H1 (cell line): ENCODE measurements at regions not wholly inside any gene's neighbourhood (a gene's known extent, or its start where the extent isn't known, plus 50 kb on each side); places are given as distances from the start of the nearest gene placed in this dataset.

ENCODE experiments used
- CTCF ChIA-PET: fragments of 300-600 bp; sonication (Branson Sonifier 250); formaldehyde crosslinking; loops from one replicate; lab custom pipeline; 2021; ENCODE audit not compliant: partially characterized antibody; lab: Charles Lee
- POLR2A ChIA-PET: fragments of 300-600 bp; sonication (Branson Sonifier 250); formaldehyde crosslinking; loops from one replicate; lab custom pipeline; 2021; ENCODE audit warnings: inconsistent platforms; ENCODE audit not compliant: partially characterized antibody; lab: Charles Lee
- DNase-seq, 2 experiments: peaks; one replicate each; pipeline versions ENCODE4 v3.0.0 to v3.0.0-alpha.2; 2010 to 2022; ENCODE audit warnings: low spot score in 2 of 2, low read depth in 1 of 2, mixed read lengths in 1 of 2
- FAIRE-seq: peaks from 2 replicates; lab custom pipeline; 2011; peaks lifted over from hg19 to GRCh38; lab: Jason Lieb, UNC
- H2AFZ ChIP-seq: 2 replicates; pipeline ENCODE4 v1.8.1; 2012; ENCODE audit warnings: low read length, inconsistent platforms
- H2AK5ac ChIP-seq: 2 replicates; pipeline ENCODE4 v1.6.1; 2013; ENCODE audit warnings: low read depth, low read length
- H2BK120ac ChIP-seq: replicated peaks from 2 replicates; pipeline ENCODE3; 2013; ENCODE audit warnings: low read depth, low read length, inconsistent platforms
- H2BK12ac ChIP-seq: 2 replicates; pipeline ENCODE4 v1.6.1; 2013; ENCODE audit warnings: low read depth, low read length
- H2BK15ac ChIP-seq: 2 replicates; pipeline ENCODE4 v1.6.1; 2013; ENCODE audit warnings: low read length
- H2BK20ac ChIP-seq: 2 replicates; pipeline ENCODE4 v1.6.1; 2013; ENCODE audit warnings: low read length
- H2BK5ac ChIP-seq: 2 replicates; pipeline ENCODE4 v1.6.1; 2013; ENCODE audit warnings: low read depth, low read length
- H3K14ac ChIP-seq: 2 replicates; pipeline ENCODE4 v1.6.1; 2013; ENCODE audit warnings: inconsistent platforms; ENCODE audit not compliant: insufficient read length
- H3K18ac ChIP-seq: 2 replicates; pipeline ENCODE4 v1.6.1; 2013; ENCODE audit warnings: low read length; ENCODE audit errors: extremely low read depth
- H3K23ac ChIP-seq: 2 replicates; pipeline ENCODE4 v1.6.1; 2013; ENCODE audit warnings: inconsistent platforms; ENCODE audit not compliant: insufficient read length
- H3K23me2 ChIP-seq: 2 replicates; pipeline ENCODE4 v1.6.1; 2013; ENCODE audit warnings: low read depth, low read length
- H3K27ac ChIP-seq: 2 replicates; pipeline ENCODE4 v1.6.1; 2011; ENCODE audit warnings: low read depth, low read length, inconsistent platforms
- H3K27me3 ChIP-seq, 4 experiments: replicated peaks in 1 of 4; 1 replicate in 1 of 4; 2 replicates in 3 of 4; pipeline versions ENCODE4 v1.6.1 to v1.8.1; 2011 to 2013; ENCODE audit warnings: low read length in 3 of 4, mild to moderate bottlenecking in 3 of 4, inconsistent platforms in 2 of 4, mixed read lengths in 2 of 4, moderate library complexity in 1 of 4; ENCODE audit not compliant: control insufficient read depth in 3 of 4, insufficient read depth in 3 of 4; ENCODE audit errors: extremely low read depth in 1 of 4
- H3K36me3 ChIP-seq, 4 experiments: 2 replicates each; pipeline versions ENCODE4 v1.6.1 to v1.8.1; 2011 to 2013; ENCODE audit warnings: mild to moderate bottlenecking in 4 of 4, low read length in 3 of 4, moderate library complexity in 2 of 4, control low read depth in 1 of 4, inconsistent platforms in 1 of 4; ENCODE audit not compliant: insufficient read depth in 4 of 4, control insufficient read depth in 2 of 4
- H3K4ac ChIP-seq: replicated peaks from 2 replicates; pipeline ENCODE3; 2013; ENCODE audit warnings: low read length, low read depth, mixed read lengths, inconsistent platforms; ENCODE audit not compliant: insufficient read length
- H3K4me1 ChIP-seq, 4 experiments: replicated peaks in 1 of 4; 1 replicate in 1 of 4; 2 replicates in 3 of 4; pipeline versions ENCODE4 v1.6.1 to v1.8.1; 2011 to 2013; ENCODE audit warnings: low read length in 3 of 4, inconsistent platforms in 2 of 4, mixed read lengths in 1 of 4; ENCODE audit not compliant: insufficient read depth in 4 of 4, control insufficient read depth in 3 of 4
- H3K4me2 ChIP-seq, 2 experiments: 2 replicates each; pipeline versions ENCODE4 v1.6.1 to v1.8.1; 2011 to 2013; ENCODE audit warnings: low read depth in 2 of 2, low read length in 2 of 2, control low read depth in 1 of 2, inconsistent platforms in 1 of 2, mild to moderate bottlenecking in 1 of 2; ENCODE audit not compliant: insufficient read depth in 1 of 2
- H3K4me3 ChIP-seq, 4 experiments: fragments of 200-600, 300-600 bp in 1 of 4; sonication (generic), shearing (Covaris generic), sonication (Bioruptor Twin) in 1 of 4; 2 replicates each; pipeline versions ENCODE4 v1.5.1 to v1.8.1; 2011 to 2016; ENCODE audit warnings: low read length in 4 of 4, low read depth in 3 of 4, control low read depth in 2 of 4, inconsistent platforms in 2 of 4, mild to moderate bottlenecking in 2 of 4, mixed read lengths in 1 of 4, moderate library complexity in 1 of 4; ENCODE audit not compliant: insufficient read depth in 2 of 4; ENCODE audit errors: extremely low read depth in 1 of 4
- H3K56ac ChIP-seq: replicated peaks from 2 replicates; pipeline ENCODE3; 2013; ENCODE audit warnings: low read depth, mild to moderate bottlenecking, mixed read lengths, low read length, inconsistent platforms; ENCODE audit not compliant: insufficient read length
- H3K79me1 ChIP-seq: 2 replicates; pipeline ENCODE4 v1.6.1; 2013; ENCODE audit warnings: low read depth, low read length, control low read depth
- H3K79me2 ChIP-seq, 2 experiments: 2 replicates each; pipeline versions ENCODE4 v1.6.1 to v1.8.1; 2012 to 2013; ENCODE audit warnings: low read length in 2 of 2, mild to moderate bottlenecking in 2 of 2, inconsistent platforms in 1 of 2; ENCODE audit not compliant: insufficient read depth in 2 of 2, control insufficient read depth in 1 of 2
- H3K9ac ChIP-seq, 4 experiments: replicated peaks in 1 of 4; 1 replicate in 1 of 4; 2 replicates in 3 of 4; pipeline versions ENCODE4 v1.6.1 to v1.8.1; 2011 to 2013; ENCODE audit warnings: low read depth in 3 of 4, low read length in 3 of 4, control low read depth in 2 of 4, mild to moderate bottlenecking in 2 of 4, moderate library complexity in 2 of 4, inconsistent platforms in 1 of 4; ENCODE audit errors: extremely low read depth in 1 of 4
- H3K9me3 ChIP-seq, 2 experiments: 2 replicates each; pipeline versions ENCODE4 v1.6.1 to v1.8.1; 2012 to 2013; ENCODE audit warnings: mild to moderate bottlenecking in 2 of 2, moderate library complexity in 2 of 2, control low read depth in 1 of 2, inconsistent platforms in 1 of 2, low read depth in 1 of 2, low read length in 1 of 2, mixed read lengths in 1 of 2; ENCODE audit not compliant: insufficient read depth in 2 of 2
- H4K20me1 ChIP-seq, 2 experiments: replicated peaks in 1 of 2; 2 replicates each; pipeline versions ENCODE3 to v1.8.1; 2011 to 2013; ENCODE audit warnings: inconsistent platforms in 2 of 2, low read length in 2 of 2, mild to moderate bottlenecking in 1 of 2; ENCODE audit not compliant: insufficient read depth in 2 of 2, control insufficient read depth in 1 of 2
- H4K5ac ChIP-seq: 2 replicates; pipeline ENCODE4 v1.6.1; 2013; ENCODE audit warnings: low read length, low read depth, mixed read lengths, inconsistent platforms; ENCODE audit not compliant: insufficient read length
- H4K8ac ChIP-seq: 2 replicates; pipeline ENCODE4 v1.8.0; 2013; ENCODE audit warnings: mild to moderate bottlenecking, moderate library complexity, low read length, inconsistent platforms; ENCODE audit not compliant: insufficient read depth; ENCODE audit errors: extremely low read depth
- H4K91ac ChIP-seq: replicated peaks from 2 replicates; pipeline ENCODE3; 2013; ENCODE audit warnings: low read length, mixed read lengths, inconsistent platforms; ENCODE audit not compliant: insufficient read length
- CBX5 ChIP-seq: fragments of 300-800, 300-1000 bp; sonication (generic); IDR thresholded peaks from 2 replicates; pipeline ENCODE4 v1.7.1; 2016; ENCODE audit warnings: antibody characterized with exemption, low read length, low read depth
- CTCF ChIP-seq, 3 experiments: IDR thresholded peaks; 1 replicate in 2 of 3; 2 replicates in 1 of 3; pipeline versions ENCODE4 v1.5.1 to v1.6.1; 2011; ENCODE audit warnings: low read length in 3 of 3, mild to moderate bottlenecking in 3 of 3, inconsistent platforms in 2 of 3, low read depth in 1 of 3, moderate library complexity in 1 of 3; ENCODE audit not compliant: insufficient read depth in 1 of 3; ENCODE audit errors: control extremely low read depth in 1 of 3
- GABPA ChIP-seq: IDR thresholded peaks from 2 replicates; pipeline ENCODE4 v1.6.1; 2011; ENCODE audit warnings: mild to moderate bottlenecking, low read length, moderate library complexity, borderline replicate concordance; ENCODE audit not compliant: insufficient read depth
- SP4 ChIP-seq: IDR thresholded peaks from 2 replicates; pipeline ENCODE4 v1.6.1; 2012; ENCODE audit warnings: low read length, inconsistent platforms
- WGBS, 2 experiments: shearing (Covaris generic) in 1 of 2; methylation state at CpG; one replicate each; pipeline versions ENCODE4 v1.1.6 to v1.1.7; 2013 to 2015; ENCODE audit warnings: low lambda C conversion rate in 2 of 2, mixed read lengths in 2 of 2, inconsistent platforms in 1 of 2, low coverage in 1 of 2, missing lambda C conversion rate in 1 of 2; ENCODE audit not compliant: insufficient replicate concordance in 2 of 2, insufficient coverage in 1 of 2, insufficient read length in 1 of 2; ENCODE audit errors: extremely low coverage in 1 of 2, missing lambda C conversion rate in 1 of 2; 5-methylcytosine and 5-hydroxymethylcytosine counted together

GRCh38 chr9:111192650-111193049 is 137.4 kb downstream of the OR2K2 start:
- Histone ChIP-seq H3K36me3 (no peaks in the 10 kb centered on the region), H3K23me2 (no peaks in the 10 kb centered on the region), H3K56ac (no peak overlapping the region), H3K4ac (no peak overlapping the region), H3K18ac (no peak overlapping the region), H2BK5ac (no peak overlapping the region), H4K91ac (no peak overlapping the region), H3K4me1 (no peaks in the 10 kb centered on the region), H2BK120ac (no peak overlapping the region), H3K27me3 (no peaks in the 10 kb centered on the region), H3K4me2 (no peak overlapping the region), H3K14ac (no peak overlapping the region), H2AFZ (no peak overlapping the region), H4K20me1 (no peaks in the 10 kb centered on the region), H3K27ac (no peak overlapping the region), H4K5ac (no peak overlapping the region), H3K23ac (no peak overlapping the region), H2BK15ac (no peak overlapping the region), H3K9me3 (no peaks in the 10 kb centered on the region), H3K9ac (no peak overlapping the region), H2BK12ac (no peak overlapping the region), H3K4me3 (no peak overlapping the region)
- 70% methylated on average over 2 of the region's 2 CpGs; no CpG with 5 or more reads in 1 of the 2 experiments for WGBS, 2 experiments
- FAIRE-seq: no peak
- CTCF ChIA-PET: no interaction called here
- no peak for DNase-seq
- TF ChIP-seq GABPA: no peak
- TF ChIP-seq CTCF (IDR thresholded peaks at IDR 0.05; ENCODE audit: control extremely low read depth in 1 of 3, insufficient read depth in 1 of 3, low read depth in 1 of 3, low read length in 3 of 3): no peak
- no peak for TF ChIP-seq SP4
- TF ChIP-seq CBX5: no peak
- TF ChIP-seq, all 59 proteins: peak for 0
- Histone ChIP-seq H3K79me1 (no peaks in the 10 kb centered on the region), H2BK20ac (no peak overlapping the region), H2AK5ac (no peak overlapping the region), H3K79me2 (no peaks in the 10 kb centered on the region), H4K8ac (no peak overlapping the region)
- POLR2A ChIA-PET: no interaction called here
